PC-3 (cell line): ENCODE measurements at regions not wholly inside any gene's neighbourhood (a gene's known extent, or its start where the extent isn't known, plus 50 kb on each side); places are given as distances from the start of the nearest gene placed in this dataset.
"Not testable (repeated sequence)": the region's sequence is repeated elsewhere in the genome, so short reads cannot be mapped to it uniquely, and the experiment has no call there.

Experiments used
- ATAC-seq: fragments of 200-7000 bp; cut with Tn5 transposase; 2 replicates; pipeline ENCODE4 v1.9.1; 2020; ENCODE audit warnings: mild to moderate bottlenecking, moderate library complexity
- BruUV-seq: library from RNA; stranded (reverse); fragments of 400-500 nt; replicated peaks from 2 replicates; lab custom pipeline; 2021; lab: Mats Ljungman, UMichigan
- CTCF ChIA-PET: fragments of 300-600 bp; sonication (Branson Sonifier 250); formaldehyde crosslinking; loops from one replicate; lab custom pipeline; 2022; ENCODE audit warnings: antibody characterized with exemption; lab: Charles Lee
- POLR2A ChIA-PET: fragments of 300-600 bp; sonication (Branson Sonifier 250); formaldehyde crosslinking; loops from one replicate; lab custom pipeline; 2022; ENCODE audit warnings: antibody characterized with exemption; ENCODE audit not compliant: unreplicated experiment; lab: Charles Lee
- DNase-seq: peaks from one replicate; pipeline ENCODE4 v3.0.0-alpha.2; 2015
- H2AFZ ChIP-seq: fragments of 300-600 bp; sonication (generic); 2 replicates; pipeline ENCODE4 v1.6.0; 2016; ENCODE audit warnings: antibody characterized with exemption, low read length
- H3F3A ChIP-seq: fragments of 300-600 bp; sonication (generic); one replicate; pipeline ENCODE4 v1.6.0; 2017; ENCODE audit warnings: antibody characterized with exemption, low read length, control low read depth, mild to moderate bottlenecking; ENCODE audit not compliant: unreplicated experiment
- H3K27ac ChIP-seq: fragments of 300-600 bp; sonication (generic); 2 replicates; pipeline ENCODE4 v1.5.1; 2016; ENCODE audit warnings: mild to moderate bottlenecking, low read length
- H3K27me3 ChIP-seq: fragments of 300-600 bp; sonication (generic); 2 replicates; pipeline ENCODE4 v1.6.1; 2016; ENCODE audit warnings: low read length, mixed read lengths
- H3K36me3 ChIP-seq: fragments of 300-600 bp; sonication (generic); 2 replicates; pipeline ENCODE4 v1.6.1; 2016; ENCODE audit warnings: low read depth, mixed run types, low read length, mixed read lengths
- H3K4me1 ChIP-seq: fragments of 300-600 bp; sonication (generic); 2 replicates; pipeline ENCODE4 v1.5.1; 2016; ENCODE audit warnings: low read length; ENCODE audit not compliant: insufficient read depth
- H3K4me2 ChIP-seq: fragments of 300-600 bp; sonication (generic); 2 replicates; pipeline ENCODE4 v1.6.0; 2016; ENCODE audit warnings: low read length
- H3K4me3 ChIP-seq: fragments of 300-600 bp; sonication (generic); 2 replicates; pipeline ENCODE4 v1.5.1; 2016; ENCODE audit warnings: mild to moderate bottlenecking, low read length, mixed read lengths
- H3K79me2 ChIP-seq: fragments of 300-600 bp; sonication (generic); 2 replicates; pipeline ENCODE4 v1.6.1; 2017; ENCODE audit warnings: low read length, mixed read lengths
- H3K9ac ChIP-seq: fragments of 300-600 bp; sonication (generic); 2 replicates; pipeline ENCODE4 v1.6.0; 2016; ENCODE audit warnings: mild to moderate bottlenecking, low read length
- H3K9me2 ChIP-seq: fragments of 300-600 bp; sonication (generic); replicated peaks from 2 replicates; pipeline ENCODE4 v1.6.1; 2016; ENCODE audit warnings: mixed run types, low read length, mixed read lengths
- H3K9me3 ChIP-seq: fragments of 300-600 bp; sonication (generic); 2 replicates; pipeline ENCODE4 v1.6.1; 2016; ENCODE audit warnings: low read length, mixed read lengths
- H4K20me1 ChIP-seq: fragments of 300-600 bp; sonication (generic); 2 replicates; pipeline ENCODE4 v1.6.1; 2016; ENCODE audit warnings: low read length, mixed read lengths
- CTCF ChIP-seq: fragments of 300-600 bp; sonication (generic); conservative IDR thresholded peaks from 2 replicates; pipeline ENCODE4 v1.5.1; 2017; ENCODE audit warnings: antibody characterized with exemption, low read depth, mild to moderate bottlenecking, low read length
- EZH2 ChIP-seq: fragments of 300-600 bp; sonication (generic); IDR thresholded peaks from one replicate; pipeline ENCODE4 v1.6.1; 2017; ENCODE audit warnings: antibody characterized with exemption, mild to moderate bottlenecking, low read length; ENCODE audit not compliant: unreplicated experiment
- EZH2phosphoT487 ChIP-seq: fragments of 300-600 bp; sonication (generic); IDR thresholded peaks from 2 replicates; pipeline ENCODE4 v1.6.1; 2018; ENCODE audit warnings: mild to moderate bottlenecking, antibody characterized with exemption, low read length, borderline replicate concordance
- intact Hi-C: fragments of 100-400 bp; cut with micrococcal nuclease; formaldehyde crosslinking; loops from 2 replicates; pipeline ENCODE4 v1.9.0; 2023

- POLR2A ChIA-PET = interaction anchor here (0.7 kb wide), 1 partner anchor 33 kb away, joined by 3 read pairs; no protein-coding TSS in a partner anchor
- Histone ChIP-seq H4K20me1 (no peaks in the 10 kb centered on the region), H3K4me2 (no peak overlapping the region), H3K9ac (no peak overlapping the region), H3K27me3 (no peaks in the 10 kb centered on the region), H3K79me2 (no peaks in the 10 kb centered on the region), H3K4me3 (no peak overlapping the region), H3K4me1 (no peaks in the 10 kb centered on the region), H3K9me3 (no peaks in the 10 kb centered on the region), H3K36me3 (no peaks in the 10 kb centered on the region), H3K9me2 (no peaks in the 10 kb centered on the region), H3K27ac (no peak overlapping the region), H3F3A (no peaks in the 10 kb centered on the region), H2AFZ (no peak overlapping the region)
- CTCF ChIA-PET = no interaction called here
- ATAC-seq = no peak
- TF ChIP-seq EZH2 (no peak), CTCF (no peak), EZH2phosphoT487 (no peak)
- DNase-seq = no peak
- intact Hi-C loops = no loop called here
- no TSS peak for BruUV-seq
These were observed 134.6 kb downstream of the CCDC34 start for GRCh38 chr11:27228232-27228905.

- Histone ChIP-seq H3K4me2 (no peak overlapping the region), H3K4me3 (no peak overlapping the region), H3K9me2 (no peaks in the 10 kb centered on the region), H3K9ac (no peak overlapping the region), H2AFZ (no peak overlapping the region), H3F3A (no peaks in the 10 kb centered on the region), H3K79me2 (no peaks in the 10 kb centered on the region), H3K27me3 (no peaks in the 10 kb centered on the region), H3K9me3 (no peaks in the 10 kb centered on the region), H3K4me1 (no peaks in the 10 kb centered on the region), H3K36me3 (no peaks in the 10 kb centered on the region), H4K20me1 (no peaks in the 10 kb centered on the region), H3K27ac (no peak overlapping the region)
- no TSS peak for BruUV-seq
- intact Hi-C loops = no loop called here
- no peak for DNase-seq
- ChIA-PET POLR2A (no interaction called here), CTCF (no interaction called here)
- TF ChIP-seq EZH2 (no peak), CTCF (no peak), EZH2phosphoT487 (no peak)
- ATAC-seq = no peak
These were observed 135.3 kb downstream of the CCDC34 start for GRCh38 chr11:27227736-27228135.

- H3K27ac ChIP-seq, POLR2A ChIA-PET, H3K36me3 ChIP-seq, BruUV-seq, DNase-seq, intact Hi-C loops, H4K20me1 ChIP-seq, H3K79me2 ChIP-seq, H3K4me2 ChIP-seq, CTCF ChIA-PET, H3K4me1 ChIP-seq, H2AFZ ChIP-seq, H3K9me2 ChIP-seq, H3K9me3 ChIP-seq, H3K9ac ChIP-seq, H3K27me3 ChIP-seq, ATAC-seq, H3K4me3 ChIP-seq, H3F3A ChIP-seq: not testable (repeated sequence)
These were observed 143.5 kb downstream of the CCDC34 start for GRCh38 chr11:27219487-27220039.
